ENCODE measurements at regions not wholly inside any gene's neighbourhood (a gene's known extent, or its start where the extent isn't known, plus 50 kb on each side); places are given as distances from the start of the nearest gene placed in this dataset.
"Not testable (repeated sequence)": the region's sequence is repeated elsewhere in the genome, so short reads cannot be mapped to it uniquely, and the experiment has no call there.

- no peak for DNase-seq (ENCODE audit: low spot score)
Observed at GRCh38 chrX:45577361-45577760, 376.7 kb upstream of the DIPK2B start.

GRCh38 chrX:45571453-45571852 lies 370.8 kb upstream of the DIPK2B start:
- no peak for DNase-seq (ENCODE audit: low spot score)

GRCh38 chrX:45566456-45566855 lies 365.8 kb upstream of the DIPK2B start:
- DNase-seq (ENCODE audit: low spot score): no peak

GRCh38 chrX:45557387-45557786 lies 356.7 kb upstream of the DIPK2B start:
- no peak for DNase-seq (ENCODE audit: low spot score)

DNA sequence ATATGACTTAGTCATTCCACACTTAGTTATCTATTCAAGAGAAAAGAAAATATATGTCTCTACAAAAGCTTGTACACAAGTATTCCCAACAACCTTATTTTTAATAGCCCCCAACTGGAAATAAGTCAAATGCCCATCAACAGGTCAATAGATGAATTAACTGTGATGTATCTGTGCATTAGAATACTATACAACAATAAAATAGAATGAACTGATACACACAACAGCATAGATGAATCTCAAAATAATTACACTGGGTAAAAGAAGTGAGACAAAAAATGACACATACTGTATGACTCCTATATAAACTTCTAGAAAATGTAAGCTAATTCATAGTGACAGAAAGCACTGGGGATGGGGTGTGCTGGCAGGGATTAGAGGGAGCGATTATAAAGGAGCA lies 354.1 kb upstream of the DIPK2B start:
- no peak for DNase-seq (ENCODE audit: low spot score)

DNA sequence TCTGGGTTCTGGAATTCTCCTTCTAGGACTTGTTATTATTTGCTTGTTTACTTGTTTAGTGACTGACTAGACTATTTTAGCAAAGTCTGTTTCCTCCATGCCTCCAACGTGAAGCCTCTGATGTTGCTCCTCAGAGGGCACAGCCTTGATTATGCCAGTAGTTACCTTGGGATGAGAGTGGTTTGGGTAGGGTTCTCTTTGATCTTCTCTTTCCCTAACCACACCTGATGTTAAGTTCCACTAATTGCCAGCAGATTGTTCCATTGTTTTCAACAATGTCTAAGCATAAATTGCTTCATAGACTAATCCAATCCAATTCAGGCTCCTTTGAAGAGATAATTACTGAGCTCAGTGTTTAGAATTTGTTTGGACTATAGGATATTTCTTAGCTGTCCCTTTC lies 352.7 kb upstream of the DIPK2B start:
- DNase-seq (ENCODE audit: low spot score): no peak

GRCh38 chrX:45546697-45547096 lies 346.0 kb upstream of the DIPK2B start:
- DNase-seq (ENCODE audit: low spot score): not testable (repeated sequence)

DNA sequence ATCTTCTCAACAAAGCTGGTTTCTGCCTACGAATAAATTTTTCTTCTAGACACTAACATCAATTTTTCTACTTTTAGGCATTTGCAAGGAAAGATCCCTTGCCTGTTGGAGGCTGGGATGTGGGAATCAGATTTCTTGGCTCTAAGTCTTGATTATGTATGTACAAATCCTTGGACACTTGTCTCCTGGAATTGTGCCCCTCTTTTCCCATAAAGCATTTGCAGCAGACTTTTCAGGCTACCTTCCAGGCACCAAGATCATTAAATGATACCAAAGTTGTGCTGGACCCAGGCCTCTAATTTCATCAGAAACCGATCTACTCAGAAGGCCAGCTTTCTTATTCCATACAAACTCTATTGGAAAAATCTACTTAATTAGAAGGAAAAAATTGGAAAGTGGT lies 339.5 kb upstream of the DIPK2B start:
- DNase-seq (ENCODE audit: low spot score): no peak

DNA sequence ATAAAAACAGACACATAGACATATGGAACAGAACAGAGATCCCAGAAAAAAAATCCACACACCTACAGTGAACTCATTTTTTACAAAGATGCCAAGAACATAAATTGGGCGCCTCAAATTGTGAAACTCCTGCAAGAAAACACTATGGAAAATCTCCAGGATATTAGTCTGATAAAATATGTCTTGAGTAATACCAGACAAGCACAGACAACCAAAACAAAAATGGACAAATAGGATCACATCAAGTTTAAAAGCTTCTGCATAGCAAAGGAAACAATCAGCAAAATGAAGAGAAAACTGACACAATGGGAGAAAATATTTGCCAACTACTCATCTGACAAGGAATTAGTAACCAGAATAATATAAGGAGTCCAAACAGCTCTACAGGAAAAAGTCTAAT lies 337.3 kb upstream of the DIPK2B start:
- no peak for DNase-seq (ENCODE audit: low spot score)

- DNase-seq (ENCODE audit: low spot score): no peak
Observed at GRCh38 chrX:45527834-45528233, 327.2 kb upstream of the DIPK2B start.

DNA sequence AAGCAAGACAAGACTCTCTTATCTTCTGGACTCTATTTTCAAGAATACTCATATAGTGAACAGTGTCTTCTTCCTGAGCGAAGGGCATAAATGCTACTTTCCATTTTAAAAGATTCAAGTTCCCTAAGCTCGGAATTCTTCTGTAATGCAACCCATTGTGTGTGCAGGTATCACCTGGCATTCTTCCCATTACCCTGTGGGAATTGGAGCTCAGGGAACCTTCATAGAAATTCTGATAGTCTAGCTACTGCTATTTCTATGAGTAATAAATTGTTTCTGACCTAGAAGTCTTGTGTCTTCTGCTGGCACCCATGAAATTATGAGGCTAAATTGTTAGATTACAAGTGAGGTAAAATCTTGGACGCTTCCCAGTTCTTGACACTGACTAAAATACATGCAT lies 324.1 kb upstream of the DIPK2B start:
- DNase-seq (ENCODE audit: low spot score): no peak

GRCh38 chrX:45524296-45524695 lies 323.6 kb upstream of the DIPK2B start:
- no peak for DNase-seq (ENCODE audit: low spot score)

DNA sequence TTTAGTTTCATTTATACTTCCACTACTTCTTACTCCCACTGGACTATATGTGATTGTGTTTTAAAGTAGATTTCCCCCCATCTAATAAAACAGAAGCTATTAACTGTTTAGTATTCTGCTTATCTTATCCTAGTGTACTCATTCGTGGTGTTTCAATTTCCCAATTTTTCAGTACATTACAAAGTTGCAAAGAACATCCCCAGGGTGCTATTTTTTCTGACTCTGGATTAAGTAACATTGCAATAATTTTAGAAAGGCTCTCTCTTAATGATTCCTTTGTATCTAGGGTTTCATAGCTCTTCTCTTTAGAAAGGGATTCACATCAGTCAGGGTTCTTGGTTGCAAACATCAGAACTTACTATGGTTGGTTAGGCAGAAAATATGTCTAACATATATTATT lies 317.9 kb upstream of the DIPK2B start:
- DNase-seq (ENCODE audit: low spot score): no peak

- peak; percentile 59 for DNase-seq (ENCODE audit: low spot score)
Observed at GRCh38 chrX:45517090-45517973, 316.7 kb upstream of the DIPK2B start.

GRCh38 chrX:45515262-45516215 lies 314.9 kb upstream of the DIPK2B start:
- DNase-seq (ENCODE audit: low spot score): peak; percentile 82

DNA sequence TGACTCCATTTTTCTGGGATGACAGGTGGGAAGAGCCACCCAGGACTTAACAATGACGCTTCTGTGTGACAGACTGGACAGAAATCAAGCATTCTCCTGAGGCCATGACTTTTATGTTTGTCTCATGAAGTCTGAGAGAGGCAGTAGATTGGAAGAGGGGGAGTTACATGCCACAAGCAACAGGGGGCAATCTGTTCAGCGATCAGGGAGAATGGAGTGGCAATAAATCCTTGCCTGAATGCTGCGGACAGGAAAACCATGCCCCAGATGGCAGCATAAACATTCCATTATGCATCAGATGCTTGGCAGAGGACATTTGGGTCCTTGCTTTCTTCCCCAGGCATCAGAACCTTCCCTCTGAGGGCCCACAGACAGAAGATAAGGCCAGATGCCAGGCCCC lies 312.4 kb upstream of the DIPK2B start:
- no peak for DNase-seq (ENCODE audit: low spot score)

- DNase-seq (ENCODE audit: low spot score): no peak
Observed at GRCh38 chrX:45508454-45508853, 307.8 kb upstream of the DIPK2B start.

GRCh38 chrX:45506149-45506730 lies 305.6 kb upstream of the DIPK2B start:
- no peak for DNase-seq (ENCODE audit: low spot score)

GRCh38 chrX:45505214-45505613 lies 304.5 kb upstream of the DIPK2B start:
- DNase-seq (ENCODE audit: low spot score): peak; percentile 39

GRCh38 chrX:45503787-45504362 lies 303.2 kb upstream of the DIPK2B start:
- not testable (repeated sequence) for DNase-seq (ENCODE audit: low spot score)

GRCh38 chrX:45502396-45502795 lies 301.7 kb upstream of the DIPK2B start:
- no peak for DNase-seq (ENCODE audit: low spot score)

DNA sequence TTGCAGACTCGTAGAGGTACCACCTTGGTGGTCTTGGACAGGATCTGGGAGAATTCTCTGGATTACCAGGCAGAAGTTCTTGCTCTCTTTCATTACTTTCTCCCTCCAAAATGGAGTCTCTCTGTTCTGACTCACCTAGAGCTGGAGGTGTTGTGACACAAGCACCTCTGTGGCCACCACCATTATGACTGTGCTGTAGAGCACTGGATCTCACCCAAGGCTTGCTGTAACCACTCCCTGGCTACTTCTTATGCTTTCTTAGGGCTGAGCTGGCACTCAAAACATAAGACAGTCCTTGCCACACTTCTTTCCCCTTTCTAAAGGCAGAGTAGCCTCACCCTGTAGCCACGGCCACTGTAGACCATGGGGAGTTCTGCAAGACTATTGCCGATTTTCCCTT lies 296.6 kb upstream of the DIPK2B start:
- no peak for DNase-seq (ENCODE audit: low spot score)

Data from AG08395 (cell line).